Neural cell (in vitro differentiated cells): ENCODE measurements at regions not wholly inside any gene's neighbourhood (a gene's known extent, or its start where the extent isn't known, plus 50 kb on each side); places are given as distances from the start of the nearest gene placed in this dataset.

Experiments used
- H2AFZ ChIP-seq: fragments of 200-600, 300-800 bp; sonication (generic), shearing (Covaris generic); 2 replicates; pipeline ENCODE4 v1.6.0; 2014; ENCODE audit warnings: low read depth, mild to moderate bottlenecking, antibody characterized with exemption, low read length, moderate library complexity
- H3F3A ChIP-seq: fragments of 200-600 bp; shearing (Covaris generic); 2 replicates; pipeline ENCODE4 v1.6.1; 2016; ENCODE audit warnings: mild to moderate bottlenecking, moderate library complexity, mixed read lengths, antibody characterized with exemption, low read length; ENCODE audit not compliant: insufficient read depth, poor library complexity, severe bottlenecking
- H3K27ac ChIP-seq: fragments of 200-600, 300-800 bp; sonication (generic), shearing (Covaris generic); 2 replicates; pipeline ENCODE4 v1.5.1; 2014; ENCODE audit warnings: mild to moderate bottlenecking, low read length, moderate library complexity
- H3K27me3 ChIP-seq: fragments of 300-800, 200-600 bp; sonication (generic), shearing (Covaris generic); 2 replicates; pipeline ENCODE4 v1.6.0; 2014; ENCODE audit warnings: mild to moderate bottlenecking, low read depth, low read length, moderate library complexity; ENCODE audit not compliant: insufficient read depth
- H3K36me3 ChIP-seq: fragments of 300-800, 200-600 bp; sonication (generic), shearing (Covaris generic); 2 replicates; pipeline ENCODE4 v1.5.1; 2014; ENCODE audit warnings: mild to moderate bottlenecking, antibody characterized with exemption, low read length, moderate library complexity; ENCODE audit not compliant: insufficient read depth
- H3K4me2 ChIP-seq: fragments of 300-800, 200-600 bp; sonication (generic), shearing (Covaris generic); 2 replicates; pipeline ENCODE4 v1.6.0; 2014; ENCODE audit warnings: mild to moderate bottlenecking, low read length
- H3K4me3 ChIP-seq: fragments of 300-800, 200-600 bp; sonication (generic), shearing (Covaris generic); 2 replicates; pipeline ENCODE4 v1.5.1; 2014; ENCODE audit warnings: mild to moderate bottlenecking, low read length, moderate library complexity
- H3K79me2 ChIP-seq: fragments of 200-600 bp; shearing (Covaris generic); replicated peaks from 2 replicates; pipeline ENCODE4 v1.6.0; 2014; ENCODE audit warnings: mild to moderate bottlenecking, low read length, moderate library complexity; ENCODE audit not compliant: insufficient read depth
- H3K9ac ChIP-seq: fragments of 300-800, 200-600 bp; sonication (generic), shearing (Covaris generic); 2 replicates; pipeline ENCODE4 v1.6.1; 2016; ENCODE audit warnings: mild to moderate bottlenecking, low read length, mixed read lengths
- H3K9me2 ChIP-seq: fragments of 200-600 bp; shearing (Covaris generic); 2 replicates; pipeline ENCODE4 v1.6.1; 2016; ENCODE audit warnings: mild to moderate bottlenecking, low read length, mixed read lengths; ENCODE audit not compliant: insufficient read depth
- H3K9me3 ChIP-seq: fragments of 200-600, 300-800 bp; sonication (generic), shearing (Covaris generic); 2 replicates; pipeline ENCODE4 v1.6.1; 2016; ENCODE audit warnings: mild to moderate bottlenecking, mixed run types, low read length, moderate library complexity, mixed read lengths
- H4K20me1 ChIP-seq: fragments of 200-600 bp; shearing (Covaris generic); 2 replicates; pipeline ENCODE4 v1.6.1; 2016; ENCODE audit warnings: mild to moderate bottlenecking, mixed run types; ENCODE audit not compliant: insufficient read depth
- EP300 ChIP-seq: fragments of 450-650 bp; conservative IDR thresholded peaks from 2 replicates; pipeline ENCODE4 v1.6.1; 2014; ENCODE audit warnings: antibody characterized with exemption, mild to moderate bottlenecking, moderate library complexity; ENCODE audit not compliant: poor library complexity, severe bottlenecking
- EZH2 ChIP-seq: fragments of 200-600, 300-800 bp; shearing (Covaris generic), sonication (generic); IDR thresholded peaks from 2 replicates; pipeline ENCODE4 v1.6.1; 2014; ENCODE audit warnings: antibody characterized with exemption, low read length, borderline replicate concordance, mild to moderate bottlenecking; ENCODE audit not compliant: insufficient read depth, poor library complexity, severe bottlenecking
- MXI1 ChIP-seq: fragments of 450-650 bp; conservative IDR thresholded peaks from 2 replicates; pipeline ENCODE4 v1.6.1; 2014; ENCODE audit warnings: antibody characterized with exemption, mild to moderate bottlenecking; ENCODE audit not compliant: poor library complexity, severe bottlenecking
- POLR2AphosphoS5 ChIP-seq: IDR thresholded peaks from 2 replicates; pipeline ENCODE4 v1.6.1; 2012
- RAD21 ChIP-seq: fragments of 450-650 bp; conservative IDR thresholded peaks from 2 replicates; pipeline ENCODE4 v1.6.1; 2014; ENCODE audit warnings: antibody characterized with exemption, mild to moderate bottlenecking, moderate library complexity
- SMC3 ChIP-seq: fragments of 450-650 bp; conservative IDR thresholded peaks from 2 replicates; pipeline ENCODE4 v1.6.1; 2014; ENCODE audit warnings: antibody characterized with exemption, mild to moderate bottlenecking, moderate library complexity; ENCODE audit not compliant: poor library complexity
- TAF1 ChIP-seq: IDR thresholded peaks from 2 replicates; pipeline ENCODE4 v1.6.1; 2012; ENCODE audit warnings: low read depth
- TF ChIP-seq, protein P1 (sequence below): fragments of 450-650 bp; IDR thresholded peaks from 2 replicates; pipeline ENCODE4 v1.5.1; 2014; ENCODE audit warnings: antibody characterized with exemption, mild to moderate bottlenecking, moderate library complexity; ENCODE audit not compliant: poor library complexity, severe bottlenecking
- TF ChIP-seq, protein P2 (sequence below): IDR thresholded peaks from 2 replicates; pipeline ENCODE4 v1.6.1; 2012; ENCODE audit warnings: borderline replicate concordance

- no peak overlapping the region for H2AFZ ChIP-seq
- H3K9ac ChIP-seq = no peak overlapping the region
- no peak overlapping the region for H3K27ac ChIP-seq
- H3K4me3 ChIP-seq = no peak overlapping the region
- H3K36me3 ChIP-seq = no peaks in the 10 kb centered on the region
- H3F3A ChIP-seq = no peaks in the 10 kb centered on the region
- H4K20me1 ChIP-seq = no peaks in the 10 kb centered on the region
- peaks cover 4% of the 10 kb centered on the region for H3K9me3 ChIP-seq
- H3K27me3 ChIP-seq = no peaks in the 10 kb centered on the region
- TF ChIP-seq EP300 (no peak), SMC3 (no peak), POLR2AphosphoS5 (no peak), RAD21 (no peak), MXI1 (no peak), TAF1 (no peak), EZH2 (no peak)
- TF ChIP-seq, protein P1, sequence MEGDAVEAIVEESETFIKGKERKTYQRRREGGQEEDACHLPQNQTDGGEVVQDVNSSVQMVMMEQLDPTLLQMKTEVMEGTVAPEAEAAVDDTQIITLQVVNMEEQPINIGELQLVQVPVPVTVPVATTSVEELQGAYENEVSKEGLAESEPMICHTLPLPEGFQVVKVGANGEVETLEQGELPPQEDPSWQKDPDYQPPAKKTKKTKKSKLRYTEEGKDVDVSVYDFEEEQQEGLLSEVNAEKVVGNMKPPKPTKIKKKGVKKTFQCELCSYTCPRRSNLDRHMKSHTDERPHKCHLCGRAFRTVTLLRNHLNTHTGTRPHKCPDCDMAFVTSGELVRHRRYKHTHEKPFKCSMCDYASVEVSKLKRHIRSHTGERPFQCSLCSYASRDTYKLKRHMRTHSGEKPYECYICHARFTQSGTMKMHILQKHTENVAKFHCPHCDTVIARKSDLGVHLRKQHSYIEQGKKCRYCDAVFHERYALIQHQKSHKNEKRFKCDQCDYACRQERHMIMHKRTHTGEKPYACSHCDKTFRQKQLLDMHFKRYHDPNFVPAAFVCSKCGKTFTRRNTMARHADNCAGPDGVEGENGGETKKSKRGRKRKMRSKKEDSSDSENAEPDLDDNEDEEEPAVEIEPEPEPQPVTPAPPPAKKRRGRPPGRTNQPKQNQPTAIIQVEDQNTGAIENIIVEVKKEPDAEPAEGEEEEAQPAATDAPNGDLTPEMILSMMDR = no peak
- TF ChIP-seq, protein P2, sequence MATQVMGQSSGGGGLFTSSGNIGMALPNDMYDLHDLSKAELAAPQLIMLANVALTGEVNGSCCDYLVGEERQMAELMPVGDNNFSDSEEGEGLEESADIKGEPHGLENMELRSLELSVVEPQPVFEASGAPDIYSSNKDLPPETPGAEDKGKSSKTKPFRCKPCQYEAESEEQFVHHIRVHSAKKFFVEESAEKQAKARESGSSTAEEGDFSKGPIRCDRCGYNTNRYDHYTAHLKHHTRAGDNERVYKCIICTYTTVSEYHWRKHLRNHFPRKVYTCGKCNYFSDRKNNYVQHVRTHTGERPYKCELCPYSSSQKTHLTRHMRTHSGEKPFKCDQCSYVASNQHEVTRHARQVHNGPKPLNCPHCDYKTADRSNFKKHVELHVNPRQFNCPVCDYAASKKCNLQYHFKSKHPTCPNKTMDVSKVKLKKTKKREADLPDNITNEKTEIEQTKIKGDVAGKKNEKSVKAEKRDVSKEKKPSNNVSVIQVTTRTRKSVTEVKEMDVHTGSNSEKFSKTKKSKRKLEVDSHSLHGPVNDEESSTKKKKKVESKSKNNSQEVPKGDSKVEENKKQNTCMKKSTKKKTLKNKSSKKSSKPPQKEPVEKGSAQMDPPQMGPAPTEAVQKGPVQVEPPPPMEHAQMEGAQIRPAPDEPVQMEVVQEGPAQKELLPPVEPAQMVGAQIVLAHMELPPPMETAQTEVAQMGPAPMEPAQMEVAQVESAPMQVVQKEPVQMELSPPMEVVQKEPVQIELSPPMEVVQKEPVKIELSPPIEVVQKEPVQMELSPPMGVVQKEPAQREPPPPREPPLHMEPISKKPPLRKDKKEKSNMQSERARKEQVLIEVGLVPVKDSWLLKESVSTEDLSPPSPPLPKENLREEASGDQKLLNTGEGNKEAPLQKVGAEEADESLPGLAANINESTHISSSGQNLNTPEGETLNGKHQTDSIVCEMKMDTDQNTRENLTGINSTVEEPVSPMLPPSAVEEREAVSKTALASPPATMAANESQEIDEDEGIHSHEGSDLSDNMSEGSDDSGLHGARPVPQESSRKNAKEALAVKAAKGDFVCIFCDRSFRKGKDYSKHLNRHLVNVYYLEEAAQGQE = no peak
- no peaks in the 10 kb centered on the region for H3K9me2 ChIP-seq
- H3K79me2 ChIP-seq = no peaks in the 10 kb centered on the region
- H3K4me2 ChIP-seq = no peak overlapping the region
Observed at GRCh38 chr9:91106415-91107081, 255.2 kb downstream of the AUH start.

DNA sequence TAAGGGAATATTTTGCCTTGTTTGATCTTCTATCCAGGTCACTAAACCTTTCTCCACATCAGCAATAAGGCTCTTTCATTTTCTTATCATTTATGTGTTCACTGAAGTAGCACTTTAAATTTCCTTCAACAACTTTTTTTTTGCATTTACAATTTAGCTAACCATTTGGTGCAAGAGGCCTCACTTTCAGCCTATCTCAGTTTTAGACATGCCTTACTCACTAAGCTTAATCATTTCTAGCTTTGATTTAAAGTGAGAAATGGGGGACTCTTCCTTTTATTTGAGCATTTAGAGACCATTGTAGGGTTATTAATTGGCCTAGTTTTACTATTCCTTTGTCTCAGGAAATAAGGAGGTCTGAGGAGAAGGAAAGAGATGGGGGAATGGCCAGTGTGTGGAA is 250.5 kb downstream of the AUH start:
- Histone ChIP-seq H4K20me1 (no peaks in the 10 kb centered on the region), H3K4me2 (no peak overlapping the region), H3K4me3 (no peak overlapping the region), H3K9me3 (peaks cover 4% of the 10 kb centered on the region), H3K79me2 (no peaks in the 10 kb centered on the region), H3K9ac (no peak overlapping the region), H3K9me2 (no peaks in the 10 kb centered on the region), H3K27ac (no peak overlapping the region), H3F3A (no peaks in the 10 kb centered on the region), H2AFZ (no peak overlapping the region), H3K36me3 (no peaks in the 10 kb centered on the region), H3K27me3 (no peaks in the 10 kb centered on the region)
- TF ChIP-seq EZH2 = no peak
- no peak for TF ChIP-seq MXI1
- TF ChIP-seq RAD21 = no peak
- no peak for TF ChIP-seq EP300
- TF ChIP-seq, protein P1 = no peak
- TF ChIP-seq SMC3 = no peak
- TF ChIP-seq, protein P2 = no peak
- no peak for TF ChIP-seq TAF1
- no peak for TF ChIP-seq POLR2AphosphoS5
